GM08714 (cell line): ENCODE measurements at regions not wholly inside any gene's neighbourhood (a gene's known extent, or its start where the extent isn't known, plus 50 kb on each side); places are given as distances from the start of the nearest gene placed in this dataset.
A peak's percentile ranks its signal among the peaks of the same experiment; 100 is the strongest.
"Not testable (repeated sequence)": the region's sequence is repeated elsewhere in the genome, so short reads cannot be mapped to it uniquely, and the experiment has no call there.

ENCODE experiments used
- H3K4me3 ChIP-seq: fragments of 200-500 bp; sonication (Bioruptor generic); 2 replicates; pipeline ENCODE4 v1.5.1; 2014; ENCODE audit warnings: mild to moderate bottlenecking, low read length, inconsistent platforms
- ZNF274 ChIP-seq: IDR thresholded peaks from 2 replicates; pipeline ENCODE4 v1.6.1; 2012; ENCODE audit warnings: mild to moderate bottlenecking, low read depth, low read length

DNA sequence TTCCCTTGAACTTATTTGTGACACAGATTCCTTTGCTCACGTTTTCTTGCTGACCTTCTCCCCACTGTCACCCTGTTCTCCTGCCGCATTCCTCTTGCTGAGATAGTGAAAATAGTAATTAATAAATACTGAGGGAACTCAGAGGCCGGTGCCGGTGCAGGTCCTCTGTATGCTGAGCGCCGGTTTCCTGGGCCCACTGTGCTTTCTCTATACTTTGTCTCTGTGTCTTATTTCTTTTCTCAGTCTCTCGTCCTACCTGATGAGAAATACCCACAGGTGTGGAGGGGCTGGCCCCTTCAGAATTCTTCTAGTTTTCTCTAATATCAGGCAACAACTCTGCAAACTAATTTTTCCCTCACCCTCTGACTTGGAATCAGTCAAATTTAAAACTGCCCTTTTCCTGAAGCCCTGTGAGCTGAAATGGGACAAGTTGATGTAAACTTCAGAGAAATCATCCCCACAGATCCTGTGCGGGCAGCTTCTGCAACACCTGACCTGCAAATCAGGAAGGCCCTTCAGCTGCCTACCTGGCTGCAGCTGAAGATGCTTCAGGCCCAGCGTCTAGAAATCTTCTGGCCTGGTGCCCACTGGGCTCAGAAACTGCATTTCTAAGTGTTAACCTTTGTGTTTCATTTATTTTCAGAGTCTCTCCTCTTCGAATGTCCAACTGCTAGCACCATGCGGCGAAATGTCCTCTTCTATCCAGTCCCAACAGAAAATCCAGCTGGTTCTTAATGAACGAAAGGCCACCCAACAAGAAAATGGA is 149.7 kb downstream of the TMEM121 start:
- H3K4me3 ChIP-seq = not testable (repeated sequence)

DNA sequence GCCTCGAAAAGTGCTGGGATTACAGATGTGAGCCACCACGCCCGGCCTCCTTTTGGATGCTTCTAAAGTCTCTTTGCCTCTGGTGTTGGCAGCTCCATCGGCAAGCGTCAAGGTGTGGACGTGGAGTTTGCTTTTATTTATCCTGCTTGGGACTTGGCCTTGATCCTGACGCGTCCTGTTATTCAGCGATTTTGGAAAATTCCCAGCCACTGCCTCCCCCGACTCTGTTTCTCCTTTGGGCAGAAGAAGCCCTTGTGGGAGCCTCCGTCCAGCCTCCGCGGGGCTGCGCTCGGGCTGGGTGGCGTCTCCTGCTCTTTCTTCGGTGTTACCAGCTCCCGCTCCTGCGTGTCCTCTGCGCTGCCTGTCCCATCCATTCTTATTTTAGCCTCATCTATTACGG is 151.7 kb downstream of the TMEM121 start:
- H3K4me3 ChIP-seq = not testable (repeated sequence)

DNA sequence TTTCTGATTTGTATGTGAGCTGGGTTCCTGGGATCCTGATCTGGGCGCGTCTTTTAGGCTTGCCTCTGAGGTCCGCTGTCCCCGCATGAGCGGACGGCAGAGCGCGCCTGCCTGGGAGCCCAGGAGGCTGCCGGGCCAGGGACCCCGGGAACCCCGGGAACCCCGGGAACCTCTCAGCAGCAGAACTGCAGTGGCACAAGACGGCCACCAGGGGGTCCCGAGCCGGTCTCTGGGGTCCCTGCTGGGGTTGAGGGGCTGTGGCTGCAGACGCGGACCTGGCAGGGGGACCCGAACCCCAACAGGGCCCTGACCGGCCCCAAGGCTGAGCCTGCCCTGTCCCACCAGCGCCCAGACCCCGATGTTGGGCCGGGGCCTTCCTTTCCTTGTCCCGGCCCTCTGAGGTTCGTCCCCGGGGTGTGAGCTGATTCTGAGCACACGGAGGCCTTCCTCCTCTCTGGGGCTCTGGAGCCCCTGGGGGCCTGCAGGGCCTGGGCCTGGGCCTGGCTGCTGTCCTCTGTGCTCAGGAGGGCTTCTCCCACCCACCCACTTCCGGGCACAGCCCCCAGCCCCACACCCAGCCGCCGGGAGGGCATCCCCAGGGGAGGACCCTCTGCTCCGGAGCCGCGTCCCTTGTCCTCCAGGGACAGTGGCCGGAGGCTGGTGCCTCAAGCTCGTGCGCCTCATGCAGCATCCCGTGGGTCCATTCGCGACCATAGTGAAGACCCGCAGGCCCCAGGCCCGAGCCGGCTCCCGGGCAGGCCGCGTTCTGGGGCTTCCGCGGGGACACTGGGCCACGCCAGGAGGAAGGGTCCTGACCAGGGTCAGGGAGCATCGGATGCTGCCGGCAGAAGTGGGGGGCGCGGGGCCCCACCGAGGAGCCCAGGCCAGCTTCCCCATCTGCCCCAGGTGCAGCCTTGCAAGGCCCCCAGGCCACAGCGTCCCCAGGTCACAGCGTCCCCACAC is 152.9 kb downstream of the TMEM121 start:
- H3K4me3 ChIP-seq = peak overlapping the region; percentile 37; the same call in 1 of the 2 replicates

DNA sequence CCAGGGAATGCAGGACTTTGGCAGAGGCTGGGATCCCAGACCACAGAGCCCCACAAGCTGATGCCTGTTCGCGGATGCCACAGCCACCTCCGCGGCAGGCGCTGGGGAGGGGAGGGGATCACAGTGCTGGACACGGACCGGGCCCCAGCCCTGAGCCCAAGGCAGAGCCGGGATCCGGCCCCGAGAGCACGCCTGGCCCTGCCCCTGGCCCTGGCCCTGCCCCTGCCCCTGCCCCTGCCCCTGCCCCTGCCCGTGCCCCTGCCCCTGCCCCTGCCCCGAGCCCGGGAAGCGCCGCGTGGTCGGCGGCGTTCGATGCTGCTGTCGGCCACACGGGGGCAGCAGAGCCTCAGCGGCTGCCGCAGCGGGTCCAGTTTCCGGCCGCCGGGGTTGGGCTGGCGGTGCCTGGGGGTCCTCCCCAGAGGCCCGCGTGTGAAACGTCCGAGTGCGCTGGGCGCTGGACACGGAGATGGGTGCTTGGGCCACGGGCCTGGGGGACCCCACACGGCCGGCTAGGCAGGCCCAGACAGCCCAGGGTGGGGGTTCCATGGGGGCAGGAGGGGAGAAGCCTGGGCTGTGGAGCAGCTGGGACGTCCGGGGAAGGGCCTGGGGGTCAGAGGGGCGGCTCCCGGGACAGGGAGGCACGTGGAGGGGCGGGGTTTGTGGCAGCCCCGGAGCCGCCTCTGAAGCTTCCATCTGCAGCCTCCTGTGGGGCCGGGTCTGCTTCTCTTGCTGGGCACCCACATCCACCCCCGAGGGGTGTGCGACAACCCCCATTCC is 153.8 kb downstream of the TMEM121 start:
- peak overlapping the region; percentile 37; the same call in 1 of the 2 replicates for H3K4me3 ChIP-seq

DNA sequence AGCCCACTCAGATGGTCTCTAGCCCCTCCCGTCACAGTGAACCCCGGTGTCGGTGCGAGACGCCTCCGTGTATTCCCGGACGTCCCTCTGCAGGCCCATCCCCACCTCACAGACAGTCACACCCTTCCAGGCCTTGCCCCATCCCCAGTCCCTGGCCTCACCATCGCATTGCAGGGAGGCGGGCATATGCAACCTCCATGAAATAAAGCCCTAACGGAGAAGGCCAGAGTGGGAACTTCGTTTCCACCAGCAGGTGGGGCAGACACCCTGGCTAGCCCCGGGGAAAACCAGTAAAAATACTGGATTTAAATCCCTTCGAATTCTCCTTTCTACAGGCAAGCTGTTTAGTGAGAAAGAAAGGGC is 154.3 kb downstream of the TMEM121 start:
- not testable (repeated sequence) for H3K4me3 ChIP-seq

DNA sequence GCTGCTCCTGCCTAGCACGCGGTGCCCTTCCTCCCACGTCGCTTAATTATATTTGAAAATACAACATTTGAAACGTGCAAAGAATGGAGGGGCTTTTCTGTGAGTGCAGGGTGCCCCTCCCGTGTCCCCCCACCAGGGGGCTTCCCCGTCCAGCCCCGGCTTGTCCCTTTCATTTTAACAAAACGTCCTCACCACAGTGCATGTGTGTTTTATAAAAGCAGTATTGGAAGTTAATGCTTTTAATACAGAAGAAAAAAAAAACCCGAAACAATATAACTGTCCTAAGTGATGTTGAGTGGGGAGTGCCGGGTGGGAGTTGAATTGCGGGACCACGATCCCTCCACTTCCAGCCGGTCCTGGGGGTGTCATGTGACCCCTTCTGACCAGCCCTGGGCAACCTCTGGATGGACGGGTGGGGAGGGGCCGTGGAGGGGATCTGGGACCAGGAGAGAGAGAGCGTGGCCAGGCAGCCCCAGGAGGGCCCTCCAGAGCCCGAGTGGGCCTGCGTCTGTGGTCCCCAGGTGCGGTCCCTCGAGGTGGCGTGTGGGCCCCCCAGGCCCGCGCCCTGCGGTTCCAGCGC is 155.3 kb downstream of the TMEM121 start:
- H3K4me3 ChIP-seq = not testable (repeated sequence)

DNA sequence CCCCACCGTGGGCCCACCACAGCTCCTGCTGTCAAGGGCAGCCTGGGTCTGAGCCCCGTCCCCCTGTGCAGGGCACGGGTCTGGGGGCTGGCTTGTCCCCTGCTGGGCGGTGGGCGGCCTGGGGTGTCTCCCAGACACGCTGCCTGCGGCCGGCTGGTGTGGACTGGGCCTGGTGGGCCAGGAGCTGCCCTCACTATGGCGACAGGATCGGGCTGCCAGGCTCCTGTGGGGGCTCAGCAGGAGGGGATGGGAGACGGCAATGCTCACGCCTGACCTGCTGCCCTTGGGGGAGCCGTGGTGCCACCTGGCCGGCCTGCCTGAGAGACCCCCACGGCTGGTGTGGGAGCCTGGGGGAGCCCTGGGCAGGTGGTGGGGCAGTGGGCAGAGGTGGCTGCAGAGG is 156.1 kb downstream of the TMEM121 start:
- H3K4me3 ChIP-seq = not testable (repeated sequence)

DNA sequence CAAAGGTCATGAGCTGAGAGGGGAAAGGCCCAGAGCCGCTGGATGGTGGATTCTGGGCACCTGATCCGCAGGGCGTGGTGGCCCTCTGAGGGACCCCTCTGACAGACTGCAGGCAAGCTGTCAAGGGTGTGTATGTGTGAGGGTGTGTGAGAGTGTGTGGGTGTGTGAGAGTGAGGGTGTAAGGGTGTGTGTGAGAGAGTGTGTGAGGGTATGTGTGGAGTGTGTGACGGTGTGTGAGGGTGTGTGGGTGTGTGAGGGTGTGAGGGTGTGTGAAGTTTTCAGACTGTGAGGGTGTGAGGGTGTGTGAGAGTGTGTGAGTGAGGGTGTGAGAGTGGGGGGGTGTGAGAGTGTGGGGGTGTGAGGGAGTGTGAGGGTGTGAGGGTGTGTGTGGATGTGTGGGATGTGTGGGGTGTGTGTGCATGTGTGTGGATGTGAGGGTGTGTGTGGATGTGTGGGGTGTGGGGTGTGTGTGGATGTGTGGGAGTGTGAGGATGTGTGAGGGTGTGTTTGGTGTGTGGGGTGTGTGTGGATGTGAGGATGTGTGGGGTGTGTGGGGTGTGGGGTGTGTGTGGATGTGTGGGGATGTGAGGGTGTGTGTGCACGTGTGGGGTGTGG is 156.7 kb downstream of the TMEM121 start:
- H3K4me3 ChIP-seq = no peak overlapping the region
- TF ChIP-seq ZNF274 = no peak

DNA sequence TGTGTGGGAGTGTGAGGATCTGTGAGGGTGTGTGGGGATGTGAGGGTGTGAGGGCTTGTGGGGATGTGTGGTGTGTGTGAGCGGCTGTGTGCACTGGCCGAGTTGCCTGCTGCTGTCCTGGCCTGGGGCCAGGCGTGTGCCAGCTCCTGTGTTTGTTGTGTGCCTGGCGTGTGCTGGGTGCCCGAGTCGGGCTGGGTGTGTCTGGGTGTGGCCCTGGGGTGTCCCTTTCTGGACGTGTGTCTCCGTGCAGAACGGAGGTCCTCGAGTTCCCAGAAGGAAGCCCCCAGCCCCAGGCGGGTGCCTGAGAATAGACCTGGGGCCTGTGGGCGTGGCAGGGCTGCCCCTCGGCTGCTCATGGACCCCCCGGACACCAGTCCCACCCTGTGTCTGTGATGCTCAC is 157.7 kb downstream of the TMEM121 start:
- not testable (repeated sequence) for H3K4me3 ChIP-seq

DNA sequence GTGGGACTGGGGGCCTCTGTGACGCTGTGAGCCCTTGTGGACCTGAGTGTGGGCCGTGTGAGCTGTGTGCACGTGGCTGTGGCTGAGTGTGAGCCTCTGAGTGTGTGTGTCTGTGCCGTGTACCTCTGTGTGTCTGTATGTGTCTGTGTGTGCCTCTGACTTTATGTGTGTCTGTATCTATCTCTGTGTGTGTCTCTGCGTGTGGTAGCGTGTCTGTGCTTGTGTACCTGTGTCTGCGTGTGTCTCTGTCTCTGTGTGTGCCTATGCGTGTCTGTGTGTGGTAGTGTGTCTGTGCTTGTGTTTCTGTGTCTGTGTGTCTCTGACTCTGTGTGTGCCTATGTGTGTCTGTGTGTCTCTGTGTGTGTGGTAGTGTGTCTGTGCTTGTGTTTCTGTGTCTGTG is 158.2 kb downstream of the TMEM121 start:
- H3K4me3 ChIP-seq = not testable (repeated sequence)

DNA sequence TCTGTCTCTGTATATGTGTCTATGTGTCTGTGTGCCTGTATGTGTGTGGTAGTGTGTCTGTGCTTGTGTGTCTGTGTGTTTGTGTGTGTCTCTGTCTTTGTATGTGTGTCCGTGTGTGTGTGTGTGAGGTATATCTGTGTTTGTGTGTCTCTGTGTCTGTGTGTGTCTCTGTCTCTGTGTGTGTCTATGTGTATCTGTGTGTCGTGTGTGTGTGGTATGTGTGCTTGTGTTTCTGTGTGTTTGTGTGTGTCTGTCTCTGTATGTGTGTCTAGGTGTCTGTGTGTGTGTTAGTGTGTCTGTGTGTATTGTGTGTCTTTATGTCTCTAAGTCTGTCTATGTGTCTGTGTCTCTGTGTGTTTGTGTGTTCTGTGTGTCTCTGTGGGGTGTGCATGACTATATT is 158.6 kb downstream of the TMEM121 start:
- no peak for TF ChIP-seq ZNF274
- H3K4me3 ChIP-seq = no peak overlapping the region

DNA sequence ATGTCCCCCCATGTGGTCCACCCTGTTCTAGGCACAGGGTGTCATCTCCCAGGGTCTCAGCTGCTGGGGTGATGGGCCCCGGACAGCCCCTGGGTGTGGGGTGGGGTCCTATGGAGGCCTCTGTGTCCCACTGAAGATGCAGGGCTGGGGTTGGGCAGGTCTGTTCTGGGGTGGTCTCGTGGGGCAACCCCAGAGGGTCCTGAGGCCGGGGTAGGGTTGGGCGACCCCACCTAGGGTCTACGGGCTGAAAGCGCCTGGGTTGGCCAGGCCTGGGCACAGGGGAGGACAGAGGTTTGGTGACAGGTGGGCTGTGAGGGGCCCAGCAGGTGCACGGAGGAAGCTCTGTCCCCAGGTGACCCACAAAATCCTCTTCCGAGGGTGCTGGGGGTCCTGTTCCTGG is 159.2 kb downstream of the TMEM121 start:
- not testable (repeated sequence) for H3K4me3 ChIP-seq

DNA sequence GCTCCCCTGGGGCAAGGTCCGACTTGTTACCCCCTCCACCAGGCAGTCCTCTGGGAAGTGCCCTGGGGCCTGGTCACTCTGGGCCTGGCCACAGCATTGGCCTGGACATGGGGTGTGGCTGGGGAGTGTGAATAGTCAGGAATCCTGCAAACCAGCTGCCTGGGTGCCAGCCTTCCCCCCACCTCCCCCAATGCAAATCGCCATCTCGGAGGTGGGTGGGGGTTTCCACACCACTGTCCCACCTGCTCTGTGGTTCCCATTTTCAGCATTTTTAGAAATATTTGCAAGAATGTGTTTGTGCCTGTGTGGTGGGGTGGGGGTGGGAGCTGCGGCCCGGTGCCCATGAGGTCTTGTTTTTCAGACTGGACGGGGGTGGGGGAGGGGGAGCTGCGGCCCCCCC is 159.7 kb downstream of the TMEM121 start:
- not testable (repeated sequence) for H3K4me3 ChIP-seq

DNA sequence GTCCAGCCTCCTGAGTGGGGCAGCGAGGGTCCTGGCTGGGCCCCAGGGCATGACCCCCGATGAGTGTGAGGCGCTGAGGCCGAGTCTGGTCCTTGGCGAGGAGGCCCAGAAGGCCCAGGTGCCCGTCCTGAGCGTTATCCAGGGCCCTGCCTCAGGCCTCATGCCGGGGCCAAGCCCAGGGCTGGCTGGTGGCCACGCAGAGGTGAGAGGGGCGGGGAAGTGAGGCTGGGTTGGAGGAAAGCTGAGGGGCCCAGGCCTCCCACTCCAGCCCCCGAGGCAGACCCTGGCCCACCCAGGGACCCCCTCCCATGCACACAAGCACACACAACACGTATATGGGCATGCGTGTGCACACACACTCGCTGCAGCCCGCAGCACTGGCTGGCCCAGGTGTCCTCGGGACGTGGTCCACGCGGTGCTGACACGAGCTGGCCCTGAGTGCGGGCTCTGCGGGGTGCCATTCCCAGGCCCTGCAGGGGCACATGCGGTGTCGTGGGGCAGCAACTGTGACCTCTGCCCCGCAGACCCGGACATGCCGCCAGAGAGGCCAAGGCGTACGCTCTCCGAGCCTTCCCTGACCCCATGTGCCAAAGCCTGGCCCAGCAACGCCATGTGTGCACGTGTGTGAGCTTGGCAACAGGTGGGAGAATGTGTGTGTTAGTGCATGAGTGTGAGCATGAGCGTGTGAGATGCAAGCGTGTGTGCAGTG is 160.2 kb downstream of the TMEM121 start:
- not testable (repeated sequence) for H3K4me3 ChIP-seq

DNA sequence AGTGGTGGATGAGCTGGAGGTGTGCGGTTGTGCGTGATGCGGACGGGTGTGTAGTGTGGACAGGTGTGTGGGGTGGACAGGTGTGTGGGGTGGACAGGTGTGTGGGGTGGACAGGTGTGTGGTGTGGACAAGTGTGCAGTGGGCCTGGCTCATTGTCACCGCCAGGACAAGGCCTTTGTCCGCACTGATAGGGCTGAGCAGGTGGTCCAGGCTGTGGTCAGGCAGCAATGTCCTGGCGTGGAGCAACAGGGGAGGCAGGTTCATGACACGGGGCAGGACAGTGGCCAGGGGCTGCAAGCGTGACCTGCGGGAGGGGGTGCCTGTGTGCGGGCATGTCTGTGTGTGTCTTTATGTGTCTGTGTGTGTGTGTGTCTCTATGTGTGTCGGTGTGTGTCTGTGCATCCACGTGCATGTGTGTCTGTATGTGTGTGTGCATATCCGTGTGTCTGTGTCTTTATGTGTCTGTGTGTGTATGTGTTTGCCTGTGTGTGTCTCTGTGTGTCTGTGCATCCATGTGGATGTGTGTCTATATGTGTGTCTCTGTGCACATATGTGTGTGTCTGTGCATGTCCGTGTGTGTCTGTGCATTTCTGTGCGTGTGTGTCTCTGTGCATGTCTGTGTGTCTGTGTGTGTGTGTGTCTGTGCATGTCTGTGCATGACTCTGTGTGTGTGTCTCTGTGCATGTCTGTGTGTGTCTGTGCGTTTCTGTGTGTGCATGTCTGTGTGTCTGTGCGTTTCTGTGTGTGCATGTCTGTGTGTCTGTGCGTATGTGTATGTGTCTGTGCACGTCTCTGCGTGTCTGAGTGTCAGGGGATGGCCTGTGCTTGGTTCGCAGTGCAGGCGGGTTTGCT is 161.0 kb downstream of the TMEM121 start:
- not testable (repeated sequence) for H3K4me3 ChIP-seq

DNA sequence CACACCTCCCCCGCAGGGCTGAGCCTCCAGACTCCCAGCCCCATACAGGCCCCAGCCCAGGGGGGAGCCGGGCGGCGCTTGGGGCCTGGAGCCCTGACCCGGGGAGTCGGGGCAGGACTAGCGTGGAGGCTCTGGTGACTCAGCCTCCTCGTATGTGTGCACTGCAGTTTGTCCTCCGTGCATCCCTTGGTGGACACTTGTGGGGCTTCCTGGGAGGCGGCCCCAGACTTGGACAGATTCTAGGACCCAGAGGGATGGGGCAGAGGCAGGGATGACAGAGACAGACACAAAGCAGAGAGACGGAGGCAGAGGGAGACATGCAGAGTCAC is 161.6 kb downstream of the TMEM121 start:
- H3K4me3 ChIP-seq = not testable (repeated sequence)

DNA sequence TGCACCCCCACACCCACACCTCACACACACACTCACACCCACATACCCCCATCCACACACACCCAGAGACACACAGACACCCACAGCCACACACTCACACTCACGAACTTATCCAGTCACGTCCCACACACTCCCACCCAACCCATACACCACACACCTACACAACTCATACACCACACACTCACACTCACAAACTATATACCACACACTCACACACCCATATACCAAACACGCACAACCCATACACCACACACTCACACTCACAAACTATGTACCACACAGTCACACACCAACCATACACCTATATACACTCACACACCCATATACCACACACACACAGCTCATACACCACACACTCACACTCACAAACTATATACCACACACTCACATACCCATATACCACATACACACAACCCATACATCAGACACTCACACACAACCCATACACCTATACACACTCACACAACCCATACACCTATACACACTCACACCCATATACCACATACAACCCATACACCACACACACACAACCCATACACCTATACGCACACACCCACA is 162.4 kb downstream of the TMEM121 start:
- not testable (repeated sequence) for H3K4me3 ChIP-seq
